ENCODE measurements at regions not wholly inside any gene's neighbourhood (a gene's known extent, or its start where the extent isn't known, plus 50 kb on each side); places are given as distances from the start of the nearest gene placed in this dataset.

DNA sequence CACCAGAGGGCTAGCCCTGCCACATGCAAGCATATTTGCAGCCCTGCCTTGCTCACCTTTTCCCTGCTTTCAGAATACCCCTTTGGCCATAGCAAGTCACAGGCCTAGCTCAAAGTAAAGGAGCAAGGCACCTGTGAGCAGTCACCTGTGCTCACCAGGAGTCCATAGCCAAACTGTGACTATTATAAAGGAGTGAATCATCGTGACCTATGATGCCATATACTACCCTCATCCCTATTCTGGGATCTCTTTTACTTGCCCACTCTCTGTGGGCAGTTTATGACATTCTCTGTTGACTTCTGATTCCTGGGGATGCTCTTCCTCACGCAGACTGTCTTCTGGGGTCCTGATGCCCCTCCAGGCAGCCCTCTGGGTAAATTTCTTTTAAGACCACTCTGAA lies 200.5 kb upstream of the NLRP1 start:
- H3K4me3 ChIP-seq (ENCODE audit: low read depth, poor library complexity, severe bottlenecking), result no peak overlapping the region
- 91 to 93% methylated on average over 2 of the region's 2 CpGs for WGBS, 2 donors
- intact Hi-C loops (cut with DNase I; ENCODE audit: low total_unique reads), result no loop called here
- no peak for DNase-seq (ENCODE audit: low spot score in 2 of 2)
- TF ChIP-seq, protein P1, sequence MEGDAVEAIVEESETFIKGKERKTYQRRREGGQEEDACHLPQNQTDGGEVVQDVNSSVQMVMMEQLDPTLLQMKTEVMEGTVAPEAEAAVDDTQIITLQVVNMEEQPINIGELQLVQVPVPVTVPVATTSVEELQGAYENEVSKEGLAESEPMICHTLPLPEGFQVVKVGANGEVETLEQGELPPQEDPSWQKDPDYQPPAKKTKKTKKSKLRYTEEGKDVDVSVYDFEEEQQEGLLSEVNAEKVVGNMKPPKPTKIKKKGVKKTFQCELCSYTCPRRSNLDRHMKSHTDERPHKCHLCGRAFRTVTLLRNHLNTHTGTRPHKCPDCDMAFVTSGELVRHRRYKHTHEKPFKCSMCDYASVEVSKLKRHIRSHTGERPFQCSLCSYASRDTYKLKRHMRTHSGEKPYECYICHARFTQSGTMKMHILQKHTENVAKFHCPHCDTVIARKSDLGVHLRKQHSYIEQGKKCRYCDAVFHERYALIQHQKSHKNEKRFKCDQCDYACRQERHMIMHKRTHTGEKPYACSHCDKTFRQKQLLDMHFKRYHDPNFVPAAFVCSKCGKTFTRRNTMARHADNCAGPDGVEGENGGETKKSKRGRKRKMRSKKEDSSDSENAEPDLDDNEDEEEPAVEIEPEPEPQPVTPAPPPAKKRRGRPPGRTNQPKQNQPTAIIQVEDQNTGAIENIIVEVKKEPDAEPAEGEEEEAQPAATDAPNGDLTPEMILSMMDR (IDR thresholded peaks at IDR 0.05), result no peak
- TF ChIP-seq POLR2A (IDR thresholded peaks at IDR 0.05), result no peak

DNA sequence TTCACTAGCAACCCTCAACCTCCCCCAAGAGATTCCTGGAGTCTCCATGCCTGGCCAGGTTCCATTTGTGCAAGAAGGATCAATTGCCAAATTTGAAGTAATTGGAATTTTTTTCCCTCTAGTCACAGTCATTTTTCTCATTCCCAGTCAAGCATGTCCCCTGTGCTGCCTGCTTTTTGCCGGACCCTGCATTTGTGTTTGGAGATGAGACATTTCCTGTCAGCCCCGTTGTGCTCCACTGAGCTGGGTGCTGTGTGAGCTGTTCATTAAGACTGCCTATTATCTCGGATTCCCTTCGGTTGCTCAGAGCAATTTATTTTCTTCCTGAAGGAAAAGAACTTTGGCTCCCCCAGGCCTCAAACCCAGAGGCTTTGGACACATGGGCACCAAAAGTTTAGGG lies 201.0 kb upstream of the NLRP1 start:
- peak in 1 of 2 donors; percentile 57 for DNase-seq (ENCODE audit: low spot score in 2 of 2)
- H3K4me3 ChIP-seq (ENCODE audit: low read depth, poor library complexity, severe bottlenecking), result no peak overlapping the region
- TF ChIP-seq POLR2A (IDR thresholded peaks at IDR 0.05), result no peak
- TF ChIP-seq, protein P1 (IDR thresholded peaks at IDR 0.05), result no peak
- intact Hi-C loops (cut with DNase I; ENCODE audit: low total_unique reads), result no loop called here
- WGBS, 2 donors, result 39 to 49% methylated on average over 4 of the region's 4 CpGs

DNA sequence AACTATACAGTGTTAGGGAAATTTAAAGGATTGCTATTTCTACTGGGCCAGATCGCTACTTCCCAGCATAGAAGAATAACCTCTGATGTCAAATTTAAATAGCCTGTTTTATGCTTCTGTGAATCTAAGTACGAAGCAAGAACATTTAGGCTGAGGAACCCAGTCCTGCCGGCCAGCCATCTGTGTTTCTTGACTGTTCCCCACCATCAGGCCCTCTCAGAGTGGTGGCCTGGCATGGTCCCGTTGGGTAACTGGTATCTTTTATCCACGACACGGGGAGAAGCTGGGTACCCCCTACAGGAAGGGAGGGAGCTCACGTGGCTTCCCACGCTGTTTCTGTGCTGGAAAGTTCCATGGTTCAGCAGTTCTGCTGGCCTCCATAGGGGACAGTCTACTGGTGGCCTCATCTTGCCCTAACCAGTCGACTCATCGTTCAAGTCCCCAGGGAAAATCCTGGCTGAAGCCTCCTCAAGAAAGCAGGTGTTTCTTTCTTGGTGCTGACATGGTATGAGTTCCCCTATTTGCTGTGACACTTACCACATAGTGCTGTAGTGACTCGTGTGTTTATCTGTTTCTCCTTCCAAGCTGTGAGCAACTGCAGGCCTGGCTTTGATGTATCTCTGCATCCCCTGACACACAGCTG lies 201.7 kb upstream of the NLRP1 start:
- no peak for DNase-seq (ENCODE audit: low spot score in 2 of 2)
- WGBS, 2 donors, result 66 to 73% methylated on average over 11 of the region's 11 CpGs
- no peak overlapping the region for H3K4me3 ChIP-seq (ENCODE audit: low read depth, poor library complexity, severe bottlenecking)
- TF ChIP-seq, protein P1 (IDR thresholded peaks at IDR 0.05), result no peak
- no peak for TF ChIP-seq POLR2A (IDR thresholded peaks at IDR 0.05)
- intact Hi-C loops (cut with DNase I; ENCODE audit: low total_unique reads), result no loop called here

DNA sequence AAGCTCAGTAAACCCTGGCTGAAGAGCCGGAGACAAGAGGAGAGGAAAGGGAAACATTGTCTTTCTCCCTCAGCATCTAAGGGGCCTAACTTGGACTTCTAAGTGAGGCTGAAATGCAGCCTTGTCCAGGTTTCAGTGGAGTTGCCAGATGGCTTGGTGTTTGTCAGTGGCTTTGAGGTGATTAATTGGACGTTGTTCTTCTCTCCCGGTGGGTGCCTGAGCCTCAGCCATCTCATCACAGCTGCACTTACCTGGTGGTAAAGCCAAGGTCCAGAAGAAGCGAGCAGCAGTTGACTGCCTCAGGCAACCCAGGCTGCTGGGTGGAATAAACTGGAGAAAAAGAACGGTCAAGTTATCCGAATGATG lies 202.2 kb upstream of the NLRP1 start:
- no peak for TF ChIP-seq POLR2A (IDR thresholded peaks at IDR 0.05)
- TF ChIP-seq, protein P1 (IDR thresholded peaks at IDR 0.05), result no peak
- intact Hi-C loops (cut with DNase I; ENCODE audit: low total_unique reads), result no loop called here
- peak in 1 of 2 donors; percentile 10 for DNase-seq (ENCODE audit: low spot score in 2 of 2)
- 67 to 73% methylated on average over 6 of the region's 6 CpGs for WGBS, 2 donors
- H3K4me3 ChIP-seq (ENCODE audit: low read depth, poor library complexity, severe bottlenecking), result no peak overlapping the region

DNA sequence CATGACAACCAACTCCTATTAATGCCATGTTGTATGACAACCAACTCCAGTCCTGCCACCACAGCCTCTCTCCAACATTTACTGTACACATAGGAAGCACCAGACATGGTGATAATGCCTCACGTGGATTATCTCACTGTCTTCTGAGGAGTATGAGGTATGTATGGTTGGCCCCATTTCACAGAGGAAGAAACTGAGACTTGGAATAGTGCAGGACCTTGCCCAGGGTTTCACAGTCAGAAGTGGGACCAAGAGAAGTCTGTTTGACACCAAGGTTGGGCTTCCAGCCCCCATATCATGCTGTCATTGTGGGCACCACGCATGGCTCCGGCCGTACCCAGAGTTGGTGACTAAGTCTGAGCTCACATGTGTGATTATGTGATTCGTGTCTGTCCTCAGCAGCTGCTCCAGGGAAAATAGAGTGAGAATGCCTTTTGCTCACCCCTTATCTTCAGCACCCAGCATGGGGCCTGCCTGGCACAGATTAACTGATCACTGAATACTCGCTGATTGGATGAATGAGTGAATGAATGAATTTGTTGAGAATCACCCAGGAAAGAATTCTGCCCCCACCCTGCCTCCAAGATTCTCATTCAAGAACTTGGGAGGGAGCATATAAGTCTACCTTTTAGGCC lies 204.1 kb upstream of the NLRP1 start:
- TF ChIP-seq, protein P1 (IDR thresholded peaks at IDR 0.05), result no peak
- TF ChIP-seq POLR2A (IDR thresholded peaks at IDR 0.05), result no peak
- intact Hi-C loops (cut with DNase I; ENCODE audit: low total_unique reads), result no loop called here
- H3K4me3 ChIP-seq (ENCODE audit: low read depth, poor library complexity, severe bottlenecking), result no peak overlapping the region
- WGBS, 2 donors, result 80 to 82% methylated on average over 6 of the region's 6 CpGs
- peak in 1 of 2 donors; percentile 76 for DNase-seq (ENCODE audit: low spot score in 2 of 2)
